ENCODE measurements at regions not wholly inside any gene's neighbourhood (a gene's known extent, or its start where the extent isn't known, plus 50 kb on each side); places are given as distances from the start of the nearest gene placed in this dataset.

GRCh38 chr6:112659912-112660311 is 312.8 kb downstream of the RFPL4B start:
- no peak overlapping the region for H3K4me3 Mint-ChIP-seq
- intact Hi-C loops (cut with micrococcal nuclease), result no loop called here
- DNase-seq (no peak), ATAC-seq (ENCODE audit: low read depth) (no peak)
- CTCF ChIA-PET, result no interaction called here
- H3K36me3 Mint-ChIP-seq (ENCODE audit: low read depth), result no peaks in the 10 kb centered on the region
- H3K4me1 Mint-ChIP-seq, result no peaks in the 10 kb centered on the region
- no peak overlapping the region for H3K27ac Mint-ChIP-seq
- TF ChIP-seq CTCF (IDR thresholded peaks at IDR 0.05), result no peak
- POLR2A ChIA-PET, result no interaction called here
- no peaks in the 10 kb centered on the region for H3K27me3 Mint-ChIP-seq
- no peaks in the 10 kb centered on the region for H3K9me3 Mint-ChIP-seq

GRCh38 chr6:112660626-112661025 is 313.5 kb downstream of the RFPL4B start:
- no peaks in the 10 kb centered on the region for H3K27me3 Mint-ChIP-seq
- POLR2A ChIA-PET, result no interaction called here
- ATAC-seq (ENCODE audit: low read depth) (no peak), DNase-seq (no peak)
- TF ChIP-seq CTCF (IDR thresholded peaks at IDR 0.05), result no peak
- no peaks in the 10 kb centered on the region for H3K9me3 Mint-ChIP-seq
- H3K4me1 Mint-ChIP-seq, result no peaks in the 10 kb centered on the region
- no peak overlapping the region for H3K4me3 Mint-ChIP-seq
- CTCF ChIA-PET, result no interaction called here
- no peak overlapping the region for H3K27ac Mint-ChIP-seq
- no peaks in the 10 kb centered on the region for H3K36me3 Mint-ChIP-seq (ENCODE audit: low read depth)
- intact Hi-C loops (cut with micrococcal nuclease), result no loop called here

- ATAC-seq (ENCODE audit: low read depth) (no peak), DNase-seq (no peak)
- Mint-ChIP-seq H3K27ac (no peak overlapping the region), H3K9me3 (no peaks in the 10 kb centered on the region), H3K4me3 (no peak overlapping the region), H3K4me1 (no peaks in the 10 kb centered on the region), H3K27me3 (no peaks in the 10 kb centered on the region), H3K36me3 (ENCODE audit: low read depth) (no peaks in the 10 kb centered on the region)
- POLR2A ChIA-PET, result no interaction called here
- no peak for TF ChIP-seq CTCF (IDR thresholded peaks at IDR 0.05)
- CTCF ChIA-PET, result no interaction called here
- intact Hi-C loops (cut with micrococcal nuclease), result no loop called here
These were observed 316.6 kb downstream of the RFPL4B start for GRCh38 chr6:112663698-112664097.

- H3K9me3 Mint-ChIP-seq, result no peaks in the 10 kb centered on the region
- no peaks in the 10 kb centered on the region for H3K4me1 Mint-ChIP-seq
- ATAC-seq (ENCODE audit: low read depth), result no peak
- no peaks in the 10 kb centered on the region for H3K36me3 Mint-ChIP-seq (ENCODE audit: low read depth)
- POLR2A ChIA-PET, result no interaction called here
- H3K27ac Mint-ChIP-seq, result no peak overlapping the region
- CTCF ChIA-PET, result no interaction called here
- TF ChIP-seq CTCF (IDR thresholded peaks at IDR 0.05), result no peak
- DNase-seq, result no peak
- intact Hi-C loops (cut with micrococcal nuclease), result no loop called here
- no peaks in the 10 kb centered on the region for H3K27me3 Mint-ChIP-seq
- H3K4me3 Mint-ChIP-seq, result no peak overlapping the region
These were observed 318.0 kb downstream of the RFPL4B start for GRCh38 chr6:112665114-112665513.

GRCh38 chr6:112665815-112666214 is 318.7 kb downstream of the RFPL4B start:
- CTCF ChIA-PET, result no interaction called here
- DNase-seq, result no peak

More at GRCh38 chr6:112665815-112666214, 318.7 kb downstream of the RFPL4B start:
- no peaks in the 10 kb centered on the region for H3K36me3 Mint-ChIP-seq (ENCODE audit: low read depth)
- no peak overlapping the region for H3K4me3 Mint-ChIP-seq
- ATAC-seq (ENCODE audit: low read depth), result no peak
- intact Hi-C loops (cut with micrococcal nuclease), result no loop called here
- POLR2A ChIA-PET, result no interaction called here
- H3K4me1 Mint-ChIP-seq, result no peaks in the 10 kb centered on the region
- no peaks in the 10 kb centered on the region for H3K9me3 Mint-ChIP-seq
- no peak overlapping the region for H3K27ac Mint-ChIP-seq
- no peak for TF ChIP-seq CTCF (IDR thresholded peaks at IDR 0.05)
- no peaks in the 10 kb centered on the region for H3K27me3 Mint-ChIP-seq
